AG09309 (cell line): ENCODE measurements at regions not wholly inside any gene's neighbourhood (a gene's known extent, or its start where the extent isn't known, plus 50 kb on each side); places are given as distances from the start of the nearest gene placed in this dataset.

Source experiments
- DNase-seq: peaks from one replicate; pipeline ENCODE4 v3.0.0-alpha.2; 2010; ENCODE audit warnings: low read depth
- H3K4me3 ChIP-seq: 2 replicates; pipeline ENCODE4 v1.5.1; 2011; ENCODE audit warnings: mild to moderate bottlenecking, low read depth, low read length, moderate library complexity; ENCODE audit not compliant: control insufficient read depth
- TF ChIP-seq, protein P1 (sequence below): IDR thresholded peaks from 2 replicates; pipeline ENCODE4 v1.5.1; 2011; ENCODE audit warnings: mild to moderate bottlenecking, low read depth, low read length, inconsistent platforms; ENCODE audit not compliant: insufficient read depth, control insufficient read depth; ENCODE audit errors: missing control alignments

DNA sequence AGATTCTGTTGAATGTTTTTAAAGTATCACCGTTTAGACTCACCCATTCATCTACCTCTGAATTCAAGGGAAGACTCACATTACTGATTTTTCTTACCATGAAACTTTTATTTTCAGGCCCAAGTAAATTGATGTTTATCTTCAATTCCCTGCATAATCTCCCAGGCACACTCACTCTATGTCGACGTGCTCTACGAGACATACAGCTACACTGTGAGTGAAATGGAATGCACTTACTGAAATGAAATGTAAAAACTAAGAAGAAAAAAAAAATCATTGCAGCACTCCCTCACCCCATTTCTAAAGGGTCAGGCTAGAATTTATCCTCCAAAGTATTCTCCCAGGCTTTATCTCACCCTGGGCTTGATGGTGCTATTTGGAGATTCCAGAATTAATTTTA, 987.9 kb downstream of the CCSER2 start:
- H3K4me3 ChIP-seq, result no peak overlapping the region
- TF ChIP-seq, protein P1, sequence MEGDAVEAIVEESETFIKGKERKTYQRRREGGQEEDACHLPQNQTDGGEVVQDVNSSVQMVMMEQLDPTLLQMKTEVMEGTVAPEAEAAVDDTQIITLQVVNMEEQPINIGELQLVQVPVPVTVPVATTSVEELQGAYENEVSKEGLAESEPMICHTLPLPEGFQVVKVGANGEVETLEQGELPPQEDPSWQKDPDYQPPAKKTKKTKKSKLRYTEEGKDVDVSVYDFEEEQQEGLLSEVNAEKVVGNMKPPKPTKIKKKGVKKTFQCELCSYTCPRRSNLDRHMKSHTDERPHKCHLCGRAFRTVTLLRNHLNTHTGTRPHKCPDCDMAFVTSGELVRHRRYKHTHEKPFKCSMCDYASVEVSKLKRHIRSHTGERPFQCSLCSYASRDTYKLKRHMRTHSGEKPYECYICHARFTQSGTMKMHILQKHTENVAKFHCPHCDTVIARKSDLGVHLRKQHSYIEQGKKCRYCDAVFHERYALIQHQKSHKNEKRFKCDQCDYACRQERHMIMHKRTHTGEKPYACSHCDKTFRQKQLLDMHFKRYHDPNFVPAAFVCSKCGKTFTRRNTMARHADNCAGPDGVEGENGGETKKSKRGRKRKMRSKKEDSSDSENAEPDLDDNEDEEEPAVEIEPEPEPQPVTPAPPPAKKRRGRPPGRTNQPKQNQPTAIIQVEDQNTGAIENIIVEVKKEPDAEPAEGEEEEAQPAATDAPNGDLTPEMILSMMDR, result no peak
- DNase-seq, result no peak

DNA sequence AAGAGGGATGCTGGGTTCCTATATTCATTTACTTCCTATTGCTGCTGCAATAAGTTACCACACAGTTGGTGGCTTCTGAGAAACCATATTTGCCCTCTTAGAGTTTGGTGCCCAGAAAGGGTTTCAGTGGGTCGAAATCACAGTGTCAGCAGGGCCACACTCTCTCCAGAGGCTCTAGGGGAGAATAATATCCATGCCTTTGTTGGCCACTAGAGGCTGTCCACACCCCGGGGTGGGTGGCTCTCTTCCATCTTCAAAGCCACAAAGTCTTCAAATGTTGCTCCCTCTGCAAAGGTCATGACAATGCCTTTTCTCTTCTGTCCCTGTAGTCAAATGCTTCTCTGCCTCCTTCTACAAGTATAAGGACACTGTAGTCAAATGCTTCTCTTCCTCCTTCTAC, 989.4 kb downstream of the CCSER2 start:
- TF ChIP-seq, protein P1, result no peak
- H3K4me3 ChIP-seq, result no peak overlapping the region
- no peak for DNase-seq

DNA sequence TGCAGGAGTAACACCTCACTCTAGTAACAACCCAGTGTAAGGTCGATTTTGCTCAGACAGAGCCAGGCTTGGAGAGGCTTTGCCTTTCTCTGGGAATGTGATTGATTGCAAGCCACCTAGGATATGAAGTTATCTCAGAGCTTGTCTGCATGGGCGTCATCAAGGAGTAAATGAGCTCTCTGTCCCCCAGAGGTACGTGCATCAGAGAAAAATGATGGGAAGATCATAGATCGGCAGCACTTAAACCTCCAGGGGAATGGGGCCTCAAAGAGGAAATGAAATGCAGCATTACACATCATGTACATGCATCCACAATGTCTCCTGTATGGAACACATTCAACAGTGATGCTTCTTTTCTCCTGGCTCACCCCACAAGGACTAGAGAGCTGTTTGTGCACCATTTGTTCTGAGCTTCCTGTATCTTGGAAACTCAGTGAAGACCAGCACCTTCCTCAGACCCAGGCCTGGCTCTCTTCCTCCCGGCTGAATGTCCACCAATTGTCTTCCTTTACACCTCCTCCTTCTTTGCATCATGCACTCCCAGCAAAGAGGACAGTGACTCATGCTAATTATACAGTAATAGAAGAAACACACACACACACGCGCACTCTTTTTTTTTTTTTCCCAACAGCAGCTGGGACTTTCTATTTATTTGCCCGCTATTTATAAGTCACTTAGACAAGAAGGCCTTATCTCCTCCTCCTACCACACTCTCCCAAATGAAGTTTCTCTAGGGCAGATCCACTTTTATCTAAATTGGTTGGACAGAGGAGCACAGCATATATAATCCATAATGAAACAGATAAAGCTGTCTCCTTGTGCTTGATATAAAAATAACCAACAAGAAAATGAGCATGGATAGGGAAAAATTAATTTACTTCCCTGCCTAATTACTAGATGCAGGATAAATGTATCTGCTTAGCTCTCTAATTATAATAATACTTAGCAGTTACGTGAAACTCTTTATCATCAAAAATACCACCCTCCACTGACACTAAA, 990.7 kb downstream of the CCSER2 start:
- H3K4me3 ChIP-seq, result no peak overlapping the region
- no peak for DNase-seq
- TF ChIP-seq, protein P1, result no peak

DNA sequence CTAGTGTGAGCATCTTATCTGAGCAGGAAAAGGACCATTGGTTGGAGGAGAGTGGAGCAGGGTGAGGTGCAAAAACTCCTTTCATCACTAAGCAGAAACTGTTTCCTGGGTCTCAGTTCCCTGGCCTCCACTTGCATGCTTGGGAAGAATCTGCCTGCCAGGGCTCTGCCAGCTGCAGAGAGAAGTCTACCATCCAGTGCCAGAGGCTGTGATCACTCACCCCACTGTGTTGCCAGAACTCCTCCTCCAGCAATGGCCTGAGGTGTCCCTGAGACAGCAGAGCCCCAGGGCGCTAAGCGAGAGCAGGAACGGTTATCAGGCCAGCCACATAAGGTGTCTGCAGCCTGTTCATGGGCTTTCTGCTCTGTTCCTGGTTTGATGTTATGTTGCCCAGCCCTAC, 991.4 kb downstream of the CCSER2 start:
- no peak overlapping the region for H3K4me3 ChIP-seq
- TF ChIP-seq, protein P1, result no peak
- DNase-seq, result no peak

DNA sequence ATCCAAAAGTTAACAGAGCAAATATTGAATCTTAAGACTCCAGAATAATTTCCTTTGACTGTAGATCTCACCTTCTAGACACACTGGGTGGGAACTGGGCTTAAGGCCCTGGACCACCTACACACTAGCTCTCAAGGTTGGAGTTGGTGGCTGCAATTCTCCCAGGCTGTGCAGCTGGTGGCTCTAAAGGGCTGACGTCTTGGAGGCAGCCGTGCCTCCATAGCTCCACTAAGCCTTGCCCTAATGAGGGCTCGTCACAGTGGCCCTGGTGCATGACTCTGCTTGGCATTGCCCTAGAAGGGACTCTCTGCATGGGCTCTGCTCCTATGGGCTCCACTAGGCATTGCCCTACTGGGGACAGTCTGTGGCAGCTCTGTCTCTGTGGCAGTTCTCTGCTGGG, 1005.2 kb downstream of the CCSER2 start:
- no peak for DNase-seq
- TF ChIP-seq, protein P1, result no peak

DNA sequence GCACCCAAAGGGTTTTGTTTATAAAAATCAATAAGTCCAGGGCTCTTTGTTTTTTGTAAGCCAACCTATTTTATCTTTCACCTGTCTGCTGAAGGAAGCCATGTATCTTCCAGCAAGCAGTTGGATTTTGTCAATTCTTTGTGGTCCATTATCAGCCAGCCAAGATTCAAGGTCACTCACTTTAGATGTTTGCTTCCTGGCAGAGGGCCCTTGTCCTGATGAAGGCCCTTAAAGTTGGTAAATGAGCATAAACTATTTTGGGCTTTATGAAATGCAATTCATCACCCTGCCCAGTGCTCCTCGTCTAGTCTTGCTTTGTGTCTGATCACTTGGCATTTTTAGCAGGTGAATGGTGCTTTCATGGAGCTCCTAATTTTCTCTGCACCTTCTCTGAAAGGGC, 1004.2 kb downstream of the GRID1 start:
- TF ChIP-seq, protein P1, result no peak
- no peak for DNase-seq
- no peak overlapping the region for H3K4me3 ChIP-seq

More for the DNA sequence above, 1005.2 kb downstream of the CCSER2 start:
- H3K4me3 ChIP-seq, result no peak overlapping the region
